DOHH2 (cell line): ENCODE measurements at regions not wholly inside any gene's neighbourhood (a gene's known extent, or its start where the extent isn't known, plus 50 kb on each side); places are given as distances from the start of the nearest gene placed in this dataset.

Experiments used
- H3F3A ChIP-seq: fragments of 200-600 bp; sonication (generic), shearing (Covaris generic); 2 replicates; pipeline ENCODE4 v1.6.0; 2016; ENCODE audit warnings: antibody characterized with exemption, mild to moderate bottlenecking; ENCODE audit not compliant: control insufficient read depth, insufficient read depth
- H3K27ac ChIP-seq: fragments of 200-600 bp; sonication (generic); 2 replicates; pipeline ENCODE4 v1.5.1; 2014; ENCODE audit warnings: low read depth, mild to moderate bottlenecking, low read length, moderate library complexity
- H3K27me3 ChIP-seq: fragments of 200-600 bp; sonication (generic); 2 replicates; pipeline ENCODE4 v1.6.1; 2014; ENCODE audit warnings: mild to moderate bottlenecking, low read length, mixed read lengths; ENCODE audit not compliant: control insufficient read depth
- H3K36me3 ChIP-seq: fragments of 200-600 bp; sonication (generic); 2 replicates; pipeline ENCODE4 v1.6.1; 2014; ENCODE audit warnings: mild to moderate bottlenecking, low read length, moderate library complexity, mixed read lengths; ENCODE audit not compliant: control insufficient read depth
- H3K4me1 ChIP-seq: fragments of 200-600 bp; sonication (generic); 2 replicates; pipeline ENCODE4 v1.6.1; 2014; ENCODE audit warnings: mild to moderate bottlenecking, low read length, mixed read lengths; ENCODE audit not compliant: control insufficient read depth
- H3K4me2 ChIP-seq: fragments of 200-600 bp; sonication (generic); 2 replicates; pipeline ENCODE4 v1.6.0; 2014; ENCODE audit warnings: mild to moderate bottlenecking, low read length, moderate library complexity
- H3K4me3 ChIP-seq: fragments of 200-600 bp; sonication (generic); 2 replicates; pipeline ENCODE4 v1.5.1; 2014; ENCODE audit warnings: mild to moderate bottlenecking, low read length, mixed read lengths
- H3K79me2 ChIP-seq: fragments of 200-600 bp; sonication (generic); 2 replicates; pipeline ENCODE4 v1.6.1; 2014; ENCODE audit warnings: mild to moderate bottlenecking, low read length, mixed read lengths; ENCODE audit not compliant: control insufficient read depth
- H3K9me2 ChIP-seq: fragments of 200-600 bp; sonication (generic); replicated peaks from 2 replicates; pipeline ENCODE4 v1.6.1; 2014; ENCODE audit warnings: mild to moderate bottlenecking, low read length, mixed read lengths; ENCODE audit not compliant: control insufficient read depth
- H3K9me3 ChIP-seq: fragments of 200-600 bp; sonication (generic); 2 replicates; pipeline ENCODE4 v1.6.1; 2014; ENCODE audit warnings: antibody characterized with exemption, low read length, mixed read lengths; ENCODE audit not compliant: control insufficient read depth, insufficient read depth
- H4K20me1 ChIP-seq: fragments of 200-600 bp; sonication (generic); 2 replicates; pipeline ENCODE4 v1.6.0; 2014; ENCODE audit warnings: low read depth, mild to moderate bottlenecking, antibody characterized with exemption, low read length, moderate library complexity; ENCODE audit not compliant: control insufficient read depth, insufficient read depth
- EZH2phosphoT487 ChIP-seq: fragments of 200-600 bp; sonication (generic); IDR thresholded peaks from 2 replicates; pipeline ENCODE4 v1.6.1; 2017; ENCODE audit warnings: borderline replicate concordance, mild to moderate bottlenecking, antibody characterized with exemption, low read length, moderate library complexity, mixed read lengths
- TF ChIP-seq, protein P1 (sequence below): fragments of 200-600 bp; sonication (generic); IDR thresholded peaks from one replicate; pipeline ENCODE4 v1.5.1; 2014; ENCODE audit warnings: antibody characterized with exemption, mild to moderate bottlenecking, low read depth, low read length; ENCODE audit not compliant: poor library complexity, severe bottlenecking

DNA sequence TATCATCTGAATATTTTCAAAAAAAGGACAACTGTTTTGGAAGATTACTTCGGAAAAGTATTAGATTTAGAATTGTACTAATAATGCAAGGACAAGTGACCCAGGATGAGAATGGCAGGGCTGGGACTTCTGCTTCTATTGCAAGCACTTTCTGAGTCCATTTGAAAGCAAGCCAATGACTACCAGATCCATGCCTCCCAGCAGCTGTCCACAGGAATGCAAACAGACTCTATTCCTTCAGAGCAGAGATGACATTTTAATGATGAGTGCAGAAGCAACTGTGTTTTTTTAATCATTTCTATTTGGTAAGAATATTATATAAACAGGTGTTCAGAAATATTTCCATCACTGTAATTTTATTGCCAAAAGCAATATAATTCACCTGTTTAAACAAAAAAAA lies 456.7 kb downstream of the SOX11 start:
- no peaks in the 10 kb centered on the region for H3K79me2 ChIP-seq
- H3K9me2 ChIP-seq: no peaks in the 10 kb centered on the region
- 0 out of 2 replicates have a peak, but pooled peaks cover 4% of the 10 kb centered on the region for H3K9me3 ChIP-seq
- no peak overlapping the region for H3K4me2 ChIP-seq
- H3K36me3 ChIP-seq: no peaks in the 10 kb centered on the region
- H4K20me1 ChIP-seq: no peaks in the 10 kb centered on the region
- no peak overlapping the region for H3K27ac ChIP-seq
- no peaks in the 10 kb centered on the region for H3F3A ChIP-seq
- no peak overlapping the region for H3K4me3 ChIP-seq
- TF ChIP-seq, protein P1, sequence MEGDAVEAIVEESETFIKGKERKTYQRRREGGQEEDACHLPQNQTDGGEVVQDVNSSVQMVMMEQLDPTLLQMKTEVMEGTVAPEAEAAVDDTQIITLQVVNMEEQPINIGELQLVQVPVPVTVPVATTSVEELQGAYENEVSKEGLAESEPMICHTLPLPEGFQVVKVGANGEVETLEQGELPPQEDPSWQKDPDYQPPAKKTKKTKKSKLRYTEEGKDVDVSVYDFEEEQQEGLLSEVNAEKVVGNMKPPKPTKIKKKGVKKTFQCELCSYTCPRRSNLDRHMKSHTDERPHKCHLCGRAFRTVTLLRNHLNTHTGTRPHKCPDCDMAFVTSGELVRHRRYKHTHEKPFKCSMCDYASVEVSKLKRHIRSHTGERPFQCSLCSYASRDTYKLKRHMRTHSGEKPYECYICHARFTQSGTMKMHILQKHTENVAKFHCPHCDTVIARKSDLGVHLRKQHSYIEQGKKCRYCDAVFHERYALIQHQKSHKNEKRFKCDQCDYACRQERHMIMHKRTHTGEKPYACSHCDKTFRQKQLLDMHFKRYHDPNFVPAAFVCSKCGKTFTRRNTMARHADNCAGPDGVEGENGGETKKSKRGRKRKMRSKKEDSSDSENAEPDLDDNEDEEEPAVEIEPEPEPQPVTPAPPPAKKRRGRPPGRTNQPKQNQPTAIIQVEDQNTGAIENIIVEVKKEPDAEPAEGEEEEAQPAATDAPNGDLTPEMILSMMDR: no peak
- no peak for TF ChIP-seq EZH2phosphoT487
- H3K4me1 ChIP-seq: peaks cover 6% of the 10 kb centered on the region
- H3K27me3 ChIP-seq: no peaks in the 10 kb centered on the region

DNA sequence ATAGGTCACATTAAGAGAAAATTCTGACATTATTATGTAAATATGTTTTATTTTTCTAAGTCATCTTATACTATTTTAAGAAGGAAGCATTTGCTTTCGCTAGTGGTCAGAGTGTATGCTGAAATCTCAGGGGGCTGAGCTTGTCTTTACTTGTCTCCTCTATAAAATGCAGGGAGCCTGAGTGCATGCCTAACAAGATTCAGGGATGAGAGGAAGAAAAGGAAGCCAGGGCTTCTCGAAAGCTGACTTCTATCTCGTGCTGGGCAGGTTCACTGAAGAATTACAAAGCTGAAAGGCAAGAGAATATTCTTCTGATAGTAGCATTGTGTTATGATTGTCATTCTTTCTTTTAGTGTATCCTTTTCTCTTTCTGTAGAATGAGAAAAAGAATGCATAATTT lies 467.4 kb downstream of the SOX11 start:
- H3K4me1 ChIP-seq: peaks cover 5% of the 10 kb centered on the region; the same call in 1 of the 2 replicates
- TF ChIP-seq, protein P1: no peak
- no peak for TF ChIP-seq EZH2phosphoT487
- no peaks in the 10 kb centered on the region for H3K36me3 ChIP-seq
- H4K20me1 ChIP-seq: no peaks in the 10 kb centered on the region
- H3K4me3 ChIP-seq: no peak overlapping the region
- H3F3A ChIP-seq: no peaks in the 10 kb centered on the region
- no peak overlapping the region for H3K4me2 ChIP-seq
- no peaks in the 10 kb centered on the region for H3K9me2 ChIP-seq
- H3K79me2 ChIP-seq: no peaks in the 10 kb centered on the region
- peaks cover 11% of the 10 kb centered on the region; the same call in 1 of the 2 replicates for H3K9me3 ChIP-seq
- no peak overlapping the region for H3K27ac ChIP-seq
- no peaks in the 10 kb centered on the region for H3K27me3 ChIP-seq

DNA sequence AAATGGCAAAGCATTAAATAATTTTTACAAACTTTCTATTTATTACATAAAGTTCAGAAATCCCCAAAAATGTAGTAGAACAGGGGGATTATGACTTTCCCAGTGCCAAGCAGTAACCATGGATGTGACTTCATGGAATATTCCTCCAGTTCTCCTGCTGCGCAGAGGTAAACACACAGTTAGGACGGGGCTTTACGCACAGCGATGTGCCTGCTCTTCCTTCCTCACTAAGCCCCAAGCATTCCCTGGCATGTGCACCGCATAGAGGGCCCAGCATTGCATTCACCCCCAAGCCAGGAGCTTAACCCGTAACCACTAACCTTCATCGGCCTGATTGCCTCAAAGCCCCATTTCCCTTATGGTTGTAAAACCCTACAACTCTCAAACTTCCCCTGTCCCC lies 471.7 kb downstream of the SOX11 start:
- no peaks in the 10 kb centered on the region for H3K79me2 ChIP-seq
- no peaks in the 10 kb centered on the region for H3K9me2 ChIP-seq
- H3K9me3 ChIP-seq: peaks cover 3% of the 10 kb centered on the region; the same call in 1 of the 2 replicates
- no peak overlapping the region for H3K4me2 ChIP-seq
- no peaks in the 10 kb centered on the region for H3K36me3 ChIP-seq
- H3F3A ChIP-seq: no peaks in the 10 kb centered on the region
- H3K27ac ChIP-seq: no peak overlapping the region
- no peak for TF ChIP-seq EZH2phosphoT487
- TF ChIP-seq, protein P1: no peak
- H3K27me3 ChIP-seq: no peaks in the 10 kb centered on the region
- H4K20me1 ChIP-seq: no peaks in the 10 kb centered on the region
- H3K4me1 ChIP-seq: peaks cover 5% of the 10 kb centered on the region; the same call in 1 of the 2 replicates
- H3K4me3 ChIP-seq: no peak overlapping the region
